Neural cell (in vitro differentiated cells): ENCODE measurements at regions not wholly inside any gene's neighbourhood (a gene's known extent, or its start where the extent isn't known, plus 50 kb on each side); places are given as distances from the start of the nearest gene placed in this dataset.

ENCODE experiments used
- EP300 ChIP-seq: fragments of 450-650 bp; conservative IDR thresholded peaks from 2 replicates; pipeline ENCODE4 v1.6.1; 2014; ENCODE audit warnings: antibody characterized with exemption, mild to moderate bottlenecking, moderate library complexity; ENCODE audit not compliant: poor library complexity, severe bottlenecking
- EZH2 ChIP-seq: fragments of 200-600, 300-800 bp; shearing (Covaris generic), sonication (generic); IDR thresholded peaks from 2 replicates; pipeline ENCODE4 v1.6.1; 2014; ENCODE audit warnings: antibody characterized with exemption, low read length, borderline replicate concordance, mild to moderate bottlenecking; ENCODE audit not compliant: insufficient read depth, poor library complexity, severe bottlenecking
- POLR2AphosphoS5 ChIP-seq: IDR thresholded peaks from 2 replicates; pipeline ENCODE4 v1.6.1; 2012
- RAD21 ChIP-seq: fragments of 450-650 bp; conservative IDR thresholded peaks from 2 replicates; pipeline ENCODE4 v1.6.1; 2014; ENCODE audit warnings: antibody characterized with exemption, mild to moderate bottlenecking, moderate library complexity
- SMC3 ChIP-seq: fragments of 450-650 bp; conservative IDR thresholded peaks from 2 replicates; pipeline ENCODE4 v1.6.1; 2014; ENCODE audit warnings: antibody characterized with exemption, mild to moderate bottlenecking, moderate library complexity; ENCODE audit not compliant: poor library complexity
- TAF1 ChIP-seq: IDR thresholded peaks from 2 replicates; pipeline ENCODE4 v1.6.1; 2012; ENCODE audit warnings: low read depth
- TF ChIP-seq, protein P1 (sequence below): fragments of 450-650 bp; IDR thresholded peaks from 2 replicates; pipeline ENCODE4 v1.5.1; 2014; ENCODE audit warnings: antibody characterized with exemption, mild to moderate bottlenecking, moderate library complexity; ENCODE audit not compliant: poor library complexity, severe bottlenecking
- TF ChIP-seq, protein P2 (sequence below): IDR thresholded peaks from 2 replicates; pipeline ENCODE4 v1.6.1; 2012; ENCODE audit warnings: borderline replicate concordance

DNA sequence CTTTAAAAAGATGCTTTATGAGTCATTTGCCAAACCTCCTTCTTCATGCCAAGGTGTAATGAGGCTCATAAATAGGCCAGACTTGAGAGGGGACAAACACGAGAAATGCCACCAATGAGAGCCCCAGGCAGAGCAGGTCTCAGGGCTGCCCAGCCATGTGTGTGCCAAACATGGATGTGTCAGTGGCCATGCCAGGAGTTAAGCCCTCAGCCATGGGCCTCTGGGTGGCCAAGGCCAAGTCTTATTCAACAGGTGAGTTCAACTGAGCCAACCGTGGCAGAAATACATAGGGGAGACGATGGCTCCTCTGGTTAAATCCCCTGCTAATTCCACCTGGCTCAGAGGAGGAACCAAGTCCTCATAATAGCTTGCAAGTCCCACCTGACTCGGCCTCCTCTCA lies 358.8 kb downstream of the PREX1 start:
- TF ChIP-seq, protein P1, sequence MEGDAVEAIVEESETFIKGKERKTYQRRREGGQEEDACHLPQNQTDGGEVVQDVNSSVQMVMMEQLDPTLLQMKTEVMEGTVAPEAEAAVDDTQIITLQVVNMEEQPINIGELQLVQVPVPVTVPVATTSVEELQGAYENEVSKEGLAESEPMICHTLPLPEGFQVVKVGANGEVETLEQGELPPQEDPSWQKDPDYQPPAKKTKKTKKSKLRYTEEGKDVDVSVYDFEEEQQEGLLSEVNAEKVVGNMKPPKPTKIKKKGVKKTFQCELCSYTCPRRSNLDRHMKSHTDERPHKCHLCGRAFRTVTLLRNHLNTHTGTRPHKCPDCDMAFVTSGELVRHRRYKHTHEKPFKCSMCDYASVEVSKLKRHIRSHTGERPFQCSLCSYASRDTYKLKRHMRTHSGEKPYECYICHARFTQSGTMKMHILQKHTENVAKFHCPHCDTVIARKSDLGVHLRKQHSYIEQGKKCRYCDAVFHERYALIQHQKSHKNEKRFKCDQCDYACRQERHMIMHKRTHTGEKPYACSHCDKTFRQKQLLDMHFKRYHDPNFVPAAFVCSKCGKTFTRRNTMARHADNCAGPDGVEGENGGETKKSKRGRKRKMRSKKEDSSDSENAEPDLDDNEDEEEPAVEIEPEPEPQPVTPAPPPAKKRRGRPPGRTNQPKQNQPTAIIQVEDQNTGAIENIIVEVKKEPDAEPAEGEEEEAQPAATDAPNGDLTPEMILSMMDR = no peak
- TF ChIP-seq EP300 (no peak), EZH2 (no peak), SMC3 (no peak), TAF1 (no peak), POLR2AphosphoS5 (no peak), RAD21 (no peak)
- TF ChIP-seq, protein P2, sequence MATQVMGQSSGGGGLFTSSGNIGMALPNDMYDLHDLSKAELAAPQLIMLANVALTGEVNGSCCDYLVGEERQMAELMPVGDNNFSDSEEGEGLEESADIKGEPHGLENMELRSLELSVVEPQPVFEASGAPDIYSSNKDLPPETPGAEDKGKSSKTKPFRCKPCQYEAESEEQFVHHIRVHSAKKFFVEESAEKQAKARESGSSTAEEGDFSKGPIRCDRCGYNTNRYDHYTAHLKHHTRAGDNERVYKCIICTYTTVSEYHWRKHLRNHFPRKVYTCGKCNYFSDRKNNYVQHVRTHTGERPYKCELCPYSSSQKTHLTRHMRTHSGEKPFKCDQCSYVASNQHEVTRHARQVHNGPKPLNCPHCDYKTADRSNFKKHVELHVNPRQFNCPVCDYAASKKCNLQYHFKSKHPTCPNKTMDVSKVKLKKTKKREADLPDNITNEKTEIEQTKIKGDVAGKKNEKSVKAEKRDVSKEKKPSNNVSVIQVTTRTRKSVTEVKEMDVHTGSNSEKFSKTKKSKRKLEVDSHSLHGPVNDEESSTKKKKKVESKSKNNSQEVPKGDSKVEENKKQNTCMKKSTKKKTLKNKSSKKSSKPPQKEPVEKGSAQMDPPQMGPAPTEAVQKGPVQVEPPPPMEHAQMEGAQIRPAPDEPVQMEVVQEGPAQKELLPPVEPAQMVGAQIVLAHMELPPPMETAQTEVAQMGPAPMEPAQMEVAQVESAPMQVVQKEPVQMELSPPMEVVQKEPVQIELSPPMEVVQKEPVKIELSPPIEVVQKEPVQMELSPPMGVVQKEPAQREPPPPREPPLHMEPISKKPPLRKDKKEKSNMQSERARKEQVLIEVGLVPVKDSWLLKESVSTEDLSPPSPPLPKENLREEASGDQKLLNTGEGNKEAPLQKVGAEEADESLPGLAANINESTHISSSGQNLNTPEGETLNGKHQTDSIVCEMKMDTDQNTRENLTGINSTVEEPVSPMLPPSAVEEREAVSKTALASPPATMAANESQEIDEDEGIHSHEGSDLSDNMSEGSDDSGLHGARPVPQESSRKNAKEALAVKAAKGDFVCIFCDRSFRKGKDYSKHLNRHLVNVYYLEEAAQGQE = no peak
